Cardiac fibroblast (primary cell): ENCODE measurements at regions not wholly inside any gene's neighbourhood (a gene's known extent, or its start where the extent isn't known, plus 50 kb on each side); places are given as distances from the start of the nearest gene placed in this dataset.

Experiments used
- DNase-seq, 2 donors: peaks; one replicate each; pipeline versions ENCODE4 v3.0.0 to v3.0.0-alpha.2; 2010; ENCODE audit warnings: low read depth in 2 of 2
- H3K4me3 ChIP-seq, 2 donors: replicated peaks in 1 of 2; 1 replicate in 1 of 2; 2 replicates in 1 of 2; pipeline ENCODE4 v1.5.1; 2011; ENCODE audit warnings: low read depth in 2 of 2, low read length in 2 of 2, mild to moderate bottlenecking in 2 of 2, moderate library complexity in 1 of 2
- TF ChIP-seq, protein P1 (sequence below): IDR thresholded peaks from one replicate; pipeline ENCODE4 v1.5.1; 2011; ENCODE audit warnings: low read depth, mild to moderate bottlenecking, low read length, inconsistent platforms

GRCh38 chr6:211871-212497 lies 80.3 kb upstream of the DUSP22 start:
- no peak overlapping the region for H3K4me3 ChIP-seq
- no peak for DNase-seq
- TF ChIP-seq, protein P1, sequence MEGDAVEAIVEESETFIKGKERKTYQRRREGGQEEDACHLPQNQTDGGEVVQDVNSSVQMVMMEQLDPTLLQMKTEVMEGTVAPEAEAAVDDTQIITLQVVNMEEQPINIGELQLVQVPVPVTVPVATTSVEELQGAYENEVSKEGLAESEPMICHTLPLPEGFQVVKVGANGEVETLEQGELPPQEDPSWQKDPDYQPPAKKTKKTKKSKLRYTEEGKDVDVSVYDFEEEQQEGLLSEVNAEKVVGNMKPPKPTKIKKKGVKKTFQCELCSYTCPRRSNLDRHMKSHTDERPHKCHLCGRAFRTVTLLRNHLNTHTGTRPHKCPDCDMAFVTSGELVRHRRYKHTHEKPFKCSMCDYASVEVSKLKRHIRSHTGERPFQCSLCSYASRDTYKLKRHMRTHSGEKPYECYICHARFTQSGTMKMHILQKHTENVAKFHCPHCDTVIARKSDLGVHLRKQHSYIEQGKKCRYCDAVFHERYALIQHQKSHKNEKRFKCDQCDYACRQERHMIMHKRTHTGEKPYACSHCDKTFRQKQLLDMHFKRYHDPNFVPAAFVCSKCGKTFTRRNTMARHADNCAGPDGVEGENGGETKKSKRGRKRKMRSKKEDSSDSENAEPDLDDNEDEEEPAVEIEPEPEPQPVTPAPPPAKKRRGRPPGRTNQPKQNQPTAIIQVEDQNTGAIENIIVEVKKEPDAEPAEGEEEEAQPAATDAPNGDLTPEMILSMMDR: no peak

- no peak for DNase-seq
- no peak overlapping the region for H3K4me3 ChIP-seq
- TF ChIP-seq, protein P1: no peak
Measured at GRCh38 chr6:213284-213683, 79.0 kb upstream of the DUSP22 start.

GRCh38 chr6:214428-214827 lies 77.9 kb upstream of the DUSP22 start:
- H3K4me3 ChIP-seq: no peak overlapping the region
- DNase-seq: no peak
- TF ChIP-seq, protein P1: no peak

DNA sequence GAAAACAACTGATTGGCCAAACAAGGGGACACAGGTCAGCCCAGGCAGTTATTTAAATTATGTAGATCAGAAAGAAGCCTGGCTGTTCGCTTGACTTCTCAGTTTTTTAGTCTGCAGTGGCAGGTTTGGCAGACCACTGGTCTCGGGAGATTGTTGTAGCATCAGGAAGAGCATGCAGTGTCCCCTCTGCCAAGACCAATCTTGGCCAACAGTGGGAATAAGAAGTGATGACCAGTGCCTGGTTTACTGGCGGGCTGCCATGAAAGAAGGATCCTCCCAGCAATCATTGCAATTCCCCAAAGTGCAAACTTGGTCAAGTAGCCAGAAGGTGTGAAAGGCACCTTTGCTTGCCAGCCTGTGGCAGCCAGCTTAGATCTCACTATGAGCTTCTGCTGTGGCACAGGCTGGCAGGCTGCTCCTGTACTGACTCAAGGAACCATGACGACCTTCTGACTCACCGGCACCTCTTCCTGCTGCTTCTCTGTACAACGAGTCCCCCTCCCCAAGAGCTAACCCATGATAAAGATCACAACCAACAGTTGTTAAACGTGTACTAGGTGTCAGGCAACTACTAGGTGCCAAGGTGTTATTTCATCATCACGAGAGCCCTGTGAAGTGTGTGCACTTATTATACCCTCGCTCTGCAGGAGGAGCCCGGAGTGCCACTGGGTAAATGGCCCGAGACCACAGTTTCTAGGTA lies 76.8 kb upstream of the DUSP22 start:
- H3K4me3 ChIP-seq: no peak overlapping the region
- TF ChIP-seq, protein P1: no peak
- peak in 1 of 2 donors; percentile 25 for DNase-seq

GRCh38 chr6:217048-217659 lies 75.1 kb upstream of the DUSP22 start:
- no peak for DNase-seq
- H3K4me3 ChIP-seq: no peak overlapping the region
- TF ChIP-seq, protein P1: peak; percentile 46

- DNase-seq: no peak
- TF ChIP-seq, protein P1: no peak
- H3K4me3 ChIP-seq: no peak overlapping the region
Measured at GRCh38 chr6:218153-219018, 73.9 kb upstream of the DUSP22 start.
